IMR-90 (cell line): ENCODE measurements at regions not wholly inside any gene's neighbourhood (a gene's known extent, or its start where the extent isn't known, plus 50 kb on each side); places are given as distances from the start of the nearest gene placed in this dataset.

ENCODE experiments used
- ATAC-seq: fragments of 200-7000 bp; cut with Tn5 transposase; 2 replicates; pipeline ENCODE4 v1.9.1; 2020; ENCODE audit warnings: low read depth, mild to moderate bottlenecking, moderate library complexity
- BruUV-seq: library from RNA; stranded (reverse); fragments of 400-500 nt; replicated peaks from 2 replicates; lab custom pipeline; 2021; lab: Mats Ljungman, UMichigan
- CTCF ChIA-PET: fragments of 300-600 bp; formaldehyde crosslinking; extraction: SDS; loops from one replicate; lab custom pipeline; 2021; ENCODE audit warnings: antibody characterized with exemption; lab: Yijun Ruan, JAX
- POLR2A ChIA-PET: fragments of 300-600 bp; sonication (Branson Sonifier 250); formaldehyde crosslinking; loops from one replicate; lab custom pipeline; 2022; ENCODE audit warnings: antibody characterized with exemption; ENCODE audit not compliant: unreplicated experiment; lab: Charles Lee
- DNase-seq: peaks from one replicate; pipeline ENCODE4 v3.0.0; 2013
- H2AFZ ChIP-seq: replicated peaks from 2 replicates; pipeline ENCODE3; 2013; ENCODE audit warnings: low read length, mild to moderate bottlenecking; ENCODE audit not compliant: poor library complexity
- H2AK5ac ChIP-seq: 2 replicates; pipeline ENCODE4 v1.6.1; 2013; ENCODE audit warnings: low read depth, low read length, inconsistent platforms
- H2AK9ac ChIP-seq: replicated peaks from 2 replicates; pipeline ENCODE3; 2013; ENCODE audit warnings: mild to moderate bottlenecking, low read depth, low read length, moderate library complexity; ENCODE audit not compliant: poor library complexity
- H2BK120ac ChIP-seq: 2 replicates; pipeline ENCODE4 v1.6.1; 2013; ENCODE audit warnings: low read depth, low read length, inconsistent platforms
- H2BK15ac ChIP-seq: 3 replicates; pipeline ENCODE4 v1.6.1; 2013; ENCODE audit warnings: low read depth, low read length, inconsistent platforms
- H2BK20ac ChIP-seq: 2 replicates; pipeline ENCODE4 v1.6.1; 2013; ENCODE audit warnings: low read depth, mild to moderate bottlenecking, inconsistent platforms, low read length, moderate library complexity
- H2BK5ac ChIP-seq: 2 replicates; pipeline ENCODE4 v1.6.1; 2013; ENCODE audit warnings: mild to moderate bottlenecking, low read depth, low read length, inconsistent platforms; ENCODE audit not compliant: poor library complexity, severe bottlenecking
- H3K14ac ChIP-seq: replicated peaks from 2 replicates; pipeline ENCODE4 v1.6.1; 2013; ENCODE audit warnings: low read depth, low read length, inconsistent platforms
- H3K18ac ChIP-seq: 2 replicates; pipeline ENCODE4 v1.6.1; 2013; ENCODE audit warnings: low read depth, low read length, control low read depth
- H3K23ac ChIP-seq: 2 replicates; pipeline ENCODE4 v1.6.1; 2013; ENCODE audit warnings: low read depth, low read length, inconsistent platforms
- H3K27ac ChIP-seq: 2 replicates; pipeline ENCODE4 v1.5.1; 2013; ENCODE audit warnings: mild to moderate bottlenecking, control low read depth, low read length; ENCODE audit not compliant: insufficient read depth
- H3K27me3 ChIP-seq: 2 replicates; pipeline ENCODE4 v1.6.1; 2013; ENCODE audit warnings: low read length; ENCODE audit not compliant: control insufficient read depth, insufficient read depth
- H3K36me3 ChIP-seq: 2 replicates; pipeline ENCODE4 v1.6.1; 2013; ENCODE audit warnings: low read length, mixed read lengths; ENCODE audit not compliant: control insufficient read depth, insufficient read depth
- H3K4ac ChIP-seq: 2 replicates; pipeline ENCODE4 v1.6.1; 2013; ENCODE audit warnings: low read depth, low read length, inconsistent platforms
- H3K4me1 ChIP-seq: 2 replicates; pipeline ENCODE4 v1.6.1; 2013; ENCODE audit warnings: low read length, mixed read lengths; ENCODE audit not compliant: control insufficient read depth, insufficient read depth
- H3K4me2 ChIP-seq: 2 replicates; pipeline ENCODE4 v1.6.1; 2013; ENCODE audit warnings: low read depth, mild to moderate bottlenecking, control low read depth, low read length, moderate library complexity
- H3K4me3 ChIP-seq: 2 replicates; pipeline ENCODE4 v1.5.1; 2013; ENCODE audit warnings: low read depth, mild to moderate bottlenecking, control low read depth, low read length, moderate library complexity; ENCODE audit not compliant: insufficient read depth
- H3K56ac ChIP-seq: 2 replicates; pipeline ENCODE4 v1.6.1; 2013; ENCODE audit warnings: low read length, inconsistent platforms; ENCODE audit not compliant: insufficient read depth; ENCODE audit errors: extremely low read depth
- H3K79me1 ChIP-seq, 2 experiments: 2 replicates each; pipeline ENCODE4 v1.6.1; 2013; ENCODE audit warnings: low read length in 2 of 2, inconsistent platforms in 1 of 2, low read depth in 1 of 2
- H3K9ac ChIP-seq: 2 replicates; pipeline ENCODE4 v1.6.1; 2013; ENCODE audit warnings: low read depth, low read length, control low read depth
- H3K9me1 ChIP-seq: 2 replicates; pipeline ENCODE4 v1.6.1; 2013; ENCODE audit warnings: low read length, inconsistent platforms; ENCODE audit not compliant: insufficient read depth
- H3K9me3 ChIP-seq: 2 replicates; pipeline ENCODE4 v1.6.1; 2013; ENCODE audit warnings: low read length; ENCODE audit not compliant: control insufficient read depth, insufficient read depth
- H4K20me1 ChIP-seq: 2 replicates; pipeline ENCODE4 v1.6.1; 2013; ENCODE audit warnings: low read length, inconsistent platforms; ENCODE audit not compliant: insufficient read depth
- H4K5ac ChIP-seq: 2 replicates; pipeline ENCODE4 v1.6.1; 2013; ENCODE audit warnings: mild to moderate bottlenecking, low read depth, low read length, control low read depth
- H4K8ac ChIP-seq, 2 experiments: 2 replicates each; pipeline ENCODE4 v1.6.1; 2013; ENCODE audit warnings: low read depth in 2 of 2, low read length in 2 of 2, control low read depth in 1 of 2, inconsistent platforms in 1 of 2
- H4K91ac ChIP-seq: 2 replicates; pipeline ENCODE4 v1.6.1; 2013; ENCODE audit warnings: low read depth, low read length, inconsistent platforms; ENCODE audit not compliant: insufficient read depth
- USF2 ChIP-seq: fragments of 150-350 bp; IDR thresholded peaks from 2 replicates; pipeline ENCODE4 v1.6.1; 2017; ENCODE audit warnings: mild to moderate bottlenecking, antibody characterized with exemption, low read length, low read depth
- WGBS, 2 experiments: methylation state at CpG; one replicate each; pipeline versions ENCODE4 v1.1.5 to v1.1.7; 2013; ENCODE audit warnings: missing lambda C conversion rate in 2 of 2; ENCODE audit not compliant: insufficient read length in 1 of 2; ENCODE audit errors: extremely low coverage in 2 of 2; 5-methylcytosine and 5-hydroxymethylcytosine counted together
- dilution Hi-C: fragments of 300-500 bp; cut with HindIII; formaldehyde crosslinking; loops from one replicate; pipeline ENCODE4 v1.14.3; 2018; ENCODE audit warnings: low sequenced_read_pairs; ENCODE audit not compliant: unreplicated experiment
- in situ Hi-C: fragments of 300-500 bp; cut with MboI; formaldehyde crosslinking; loops from 3 replicates; pipeline ENCODE4 v1.14.3; 2019; ENCODE audit warnings: low sequenced_read_pairs, inconsistent platforms, mixed read lengths
- intact Hi-C: fragments of 100-400 bp; cut with micrococcal nuclease; formaldehyde crosslinking; loops from 2 replicates; pipeline ENCODE4 v1.10.0; 2022
- TF ChIP-seq, protein P1 (sequence below): fragments of 150-350 bp; IDR thresholded peaks from 2 replicates; pipeline ENCODE4 v1.6.1; 2016; ENCODE audit warnings: low read depth, mild to moderate bottlenecking, low read length, moderate library complexity, borderline replicate concordance

DNA sequence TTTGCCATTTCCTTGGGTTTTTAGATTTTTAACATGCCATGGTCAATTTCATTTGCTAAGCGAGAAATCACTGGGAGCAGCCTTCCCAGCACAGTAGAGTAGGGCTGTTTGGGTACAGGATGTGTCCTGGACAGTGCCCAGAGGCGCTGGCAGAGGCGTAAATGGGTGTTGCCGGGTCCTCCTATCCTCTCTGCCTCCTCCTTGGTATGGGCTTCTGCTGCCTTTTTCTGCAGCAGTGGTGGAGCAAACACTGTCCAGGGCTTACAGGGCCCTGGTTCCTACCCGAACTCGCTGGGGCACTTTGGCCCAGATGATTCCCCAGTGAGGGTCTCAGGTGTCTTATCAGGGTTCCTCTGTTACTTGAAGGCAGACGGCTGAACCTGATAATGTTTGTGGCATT lies 298.3 kb downstream of the RPS24 start:
- peak overlapping the region; percentile 83; the same call in 1 of the 2 replicates for H2AK5ac ChIP-seq
- H2AFZ ChIP-seq: no peak overlapping the region
- no CpG with 5 or more reads among the region's 7 CpGs for WGBS, 2 experiments
- no peak overlapping the region for H3K23ac ChIP-seq
- H4K91ac ChIP-seq: no peak overlapping the region; the same call in 1 of the 2 replicates
- H3K4ac ChIP-seq: no peak overlapping the region
- no peak overlapping the region for H3K4me3 ChIP-seq
- no peak for ATAC-seq
- peaks cover 16% of the 10 kb centered on the region for H3K4me1 ChIP-seq
- ChIA-PET POLR2A (no interaction called here), CTCF (no interaction called here)
- in situ Hi-C loops (no loop called here), intact Hi-C loops (no loop called here), dilution Hi-C loops (no loop called here)
- no TSS peak for BruUV-seq
- H2BK20ac ChIP-seq: peak overlapping the region; percentile 8
- no peak overlapping the region for H4K5ac ChIP-seq
- no peak overlapping the region for H3K14ac ChIP-seq
- H2BK5ac ChIP-seq: no peak overlapping the region
- no peak for DNase-seq
- peaks cover 15% of the 10 kb centered on the region for H3K9me1 ChIP-seq
- H4K20me1 ChIP-seq: peaks cover 7% of the 10 kb centered on the region; the same call in 1 of the 2 replicates
- TF ChIP-seq, protein P1, sequence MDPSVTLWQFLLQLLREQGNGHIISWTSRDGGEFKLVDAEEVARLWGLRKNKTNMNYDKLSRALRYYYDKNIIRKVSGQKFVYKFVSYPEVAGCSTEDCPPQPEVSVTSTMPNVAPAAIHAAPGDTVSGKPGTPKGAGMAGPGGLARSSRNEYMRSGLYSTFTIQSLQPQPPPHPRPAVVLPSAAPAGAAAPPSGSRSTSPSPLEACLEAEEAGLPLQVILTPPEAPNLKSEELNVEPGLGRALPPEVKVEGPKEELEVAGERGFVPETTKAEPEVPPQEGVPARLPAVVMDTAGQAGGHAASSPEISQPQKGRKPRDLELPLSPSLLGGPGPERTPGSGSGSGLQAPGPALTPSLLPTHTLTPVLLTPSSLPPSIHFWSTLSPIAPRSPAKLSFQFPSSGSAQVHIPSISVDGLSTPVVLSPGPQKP: no peak
- no peak for TF ChIP-seq USF2
- H3K27ac ChIP-seq: no peak overlapping the region
- H3K9me3 ChIP-seq: peaks cover 12% of the 10 kb centered on the region
- H3K79me1 ChIP-seq: no peaks in the 10 kb centered on the region
- no peaks in the 10 kb centered on the region for H3K36me3 ChIP-seq
- peak overlapping the region; percentile 66 for H2AK9ac ChIP-seq
- peak overlapping the region; percentile 35; the same call in 1 of the 3 replicates for H2BK15ac ChIP-seq
- no peak overlapping the region for H3K9ac ChIP-seq
- no peak overlapping the region for H3K18ac ChIP-seq
- peaks cover 2% of the 10 kb centered on the region; the same call in 1 of the 2 replicates for H3K27me3 ChIP-seq
- no peak overlapping the region for H3K56ac ChIP-seq
- peak overlapping the region; percentile 33 to 50; a peak in 3 of 4 replicates for H4K8ac ChIP-seq
- 0 out of 2 replicates have a peak overlapping the region, but pooled peaks have one; percentile 49 for H2BK120ac ChIP-seq
- no peak overlapping the region for H3K4me2 ChIP-seq
